ENCODE measurements at regions not wholly inside any gene's neighbourhood (a gene's known extent, or its start where the extent isn't known, plus 50 kb on each side); places are given as distances from the start of the nearest gene placed in this dataset.

DNA sequence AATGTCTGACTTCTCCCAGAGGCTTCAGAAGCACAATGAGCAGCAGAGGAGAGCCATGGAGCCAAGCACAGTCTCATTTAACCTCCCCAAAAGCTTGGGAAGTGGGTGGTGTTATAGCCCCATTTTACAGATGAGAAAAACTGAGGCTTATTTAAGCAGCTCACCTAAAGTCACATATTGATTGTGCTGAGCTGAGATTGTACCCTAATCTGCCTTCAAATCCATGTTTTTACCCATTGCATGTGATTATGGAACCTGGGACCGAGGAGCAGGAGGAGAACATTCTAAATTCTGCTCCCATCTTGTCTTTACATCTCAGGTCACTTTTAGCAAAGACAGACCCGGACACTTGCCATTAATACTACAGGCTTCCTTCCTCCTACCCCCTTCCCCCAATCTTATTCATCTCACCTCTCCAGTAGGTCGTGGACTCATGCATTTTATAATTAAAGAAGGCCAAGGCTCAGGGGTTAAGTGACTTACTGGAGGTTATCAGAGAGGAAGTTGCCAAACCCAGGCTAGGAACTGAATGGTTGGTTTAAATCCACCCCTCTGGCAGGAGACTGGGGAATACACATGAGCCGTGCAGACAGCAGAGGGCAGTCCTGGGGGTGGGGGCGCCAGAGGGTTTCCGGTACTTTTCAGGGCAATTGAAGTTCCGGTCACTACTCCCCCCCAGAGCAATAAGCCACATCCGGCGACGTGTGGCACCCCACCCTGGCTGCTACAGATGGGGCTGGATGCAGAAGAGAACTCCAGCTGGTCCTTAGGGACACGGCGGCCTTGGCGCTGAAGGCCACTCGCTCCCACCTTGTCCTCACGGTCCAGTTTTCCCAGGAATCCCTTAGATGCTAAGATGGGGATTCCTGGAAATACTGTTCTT, 51.0 kb upstream of the IL17B start:
- Mint-ChIP-seq H3K27me3 (no peaks in the 10 kb centered on the region), H3K36me3 (no peaks in the 10 kb centered on the region), H3K27ac (peak overlapping the region in 1 of 2 donors; percentile 17), H3K4me1 (ENCODE audit: low read depth in 2 of 2) (peaks cover 8 to 13% of the 10 kb centered on the region in 2 donors), H3K9me3 (no peaks in the 10 kb centered on the region), H3K4me3 (no peak overlapping the region)
- ATAC-seq (peak; percentile 57 to 61), DNase-seq (ENCODE audit: low spot score) (no peak)
